SU-DHL-6 (cell line): ENCODE measurements at regions not wholly inside any gene's neighbourhood (a gene's known extent, or its start where the extent isn't known, plus 50 kb on each side); places are given as distances from the start of the nearest gene placed in this dataset.

Experiments used
- H2AFZ ChIP-seq: fragments of 200-600 bp; sonication (generic); 2 replicates; pipeline ENCODE4 v1.6.1; 2014; ENCODE audit warnings: low read depth, mild to moderate bottlenecking, moderate library complexity, mixed read lengths, antibody characterized with exemption, low read length; ENCODE audit not compliant: severe bottlenecking
- H3F3A ChIP-seq: fragments of 200-600 bp; shearing (Covaris generic); 2 replicates; pipeline ENCODE4 v1.6.0; 2016; ENCODE audit warnings: antibody characterized with exemption, mild to moderate bottlenecking; ENCODE audit not compliant: insufficient read depth
- H3K27ac ChIP-seq: fragments of 200-600 bp; sonication (generic); 2 replicates; pipeline ENCODE4 v1.5.1; 2016; ENCODE audit warnings: low read depth, mild to moderate bottlenecking, low read length, moderate library complexity, mixed read lengths
- H3K27me3 ChIP-seq: fragments of 200-600 bp; sonication (generic), shearing (Covaris generic); 2 replicates; pipeline ENCODE4 v1.6.0; 2014; ENCODE audit warnings: mild to moderate bottlenecking, low read length
- H3K36me3 ChIP-seq: fragments of 200-600 bp; sonication (generic); 2 replicates; pipeline ENCODE4 v1.6.1; 2014; ENCODE audit warnings: mild to moderate bottlenecking, low read length, mixed read lengths
- H3K4me2 ChIP-seq: fragments of 300-600, 200-600 bp; shearing (Covaris generic), sonication (generic); 2 replicates; pipeline ENCODE4 v1.6.0; 2014; ENCODE audit warnings: low read length, low read depth, mild to moderate bottlenecking; ENCODE audit not compliant: poor library complexity, severe bottlenecking
- H3K4me3 ChIP-seq: fragments of 200-600 bp; sonication (generic); 2 replicates; pipeline ENCODE4 v1.5.1; 2014; ENCODE audit warnings: antibody characterized with exemption, low read length, mild to moderate bottlenecking, mixed read lengths; ENCODE audit not compliant: insufficient read depth, poor library complexity, severe bottlenecking
- H3K79me2 ChIP-seq: fragments of 200-600 bp; sonication (generic); 2 replicates; pipeline ENCODE4 v1.6.1; 2014; ENCODE audit warnings: mild to moderate bottlenecking, low read length, moderate library complexity; ENCODE audit not compliant: insufficient read depth
- H3K9ac ChIP-seq: fragments of 200-600 bp; sonication (generic); 2 replicates; pipeline ENCODE4 v1.7.0; 2014; ENCODE audit warnings: mild to moderate bottlenecking, low read length
- H3K9me2 ChIP-seq: fragments of 200-600 bp; sonication (generic); replicated peaks from 2 replicates; pipeline ENCODE4 v1.6.1; 2014; ENCODE audit warnings: low read length; ENCODE audit not compliant: insufficient read depth
- H3K9me3 ChIP-seq: fragments of 200-600 bp; sonication (generic); 2 replicates; pipeline ENCODE4 v1.6.1; 2014; ENCODE audit warnings: low read length, mixed read lengths; ENCODE audit not compliant: insufficient read depth
- H4K20me1 ChIP-seq: fragments of 200-600 bp; sonication (generic); 2 replicates; pipeline ENCODE4 v1.6.1; 2014; ENCODE audit warnings: low read depth, mild to moderate bottlenecking, antibody characterized with exemption, low read length, moderate library complexity, mixed read lengths
- EZH2phosphoT487 ChIP-seq: fragments of 200-600 bp; sonication (generic), shearing (Covaris generic); conservative IDR thresholded peaks from 2 replicates; pipeline ENCODE4 v1.6.1; 2018; ENCODE audit warnings: mild to moderate bottlenecking, antibody characterized with exemption, low read length, moderate library complexity, mixed read lengths
- TF ChIP-seq, protein P1 (sequence below): fragments of 200-600 bp; sonication (generic); IDR thresholded peaks from one replicate; pipeline ENCODE4 v1.5.1; 2017; ENCODE audit warnings: antibody characterized with exemption, mild to moderate bottlenecking, low read length, moderate library complexity; ENCODE audit not compliant: insufficient read depth, poor library complexity, severe bottlenecking

DNA sequence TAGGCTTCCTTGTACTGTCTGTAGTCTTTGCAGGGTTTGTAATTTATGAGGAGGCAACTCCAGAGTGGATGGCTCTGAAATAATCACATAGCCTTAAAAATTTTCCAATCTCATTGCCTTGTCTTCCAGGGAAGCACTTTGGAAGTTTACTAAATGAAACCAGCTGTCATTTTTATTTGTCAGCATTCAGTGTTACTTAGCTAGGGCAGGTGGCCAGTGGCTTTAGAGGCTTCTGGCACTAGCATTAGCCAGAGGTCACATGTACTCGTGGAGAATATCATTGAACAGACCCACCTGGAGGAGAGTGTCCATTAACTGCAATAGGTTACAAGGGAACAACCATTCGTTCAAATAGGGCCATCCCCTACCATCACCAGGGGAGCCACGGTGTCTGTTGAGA lies 160.3 kb upstream of the SLC28A3 start:
- H3K9ac ChIP-seq, result no peak overlapping the region
- no peaks in the 10 kb centered on the region for H3K9me3 ChIP-seq
- H2AFZ ChIP-seq, result no peak overlapping the region
- H3K9me2 ChIP-seq, result no peaks in the 10 kb centered on the region
- no peak overlapping the region for H3K4me2 ChIP-seq
- H3F3A ChIP-seq, result no peaks in the 10 kb centered on the region
- H3K36me3 ChIP-seq, result no peaks in the 10 kb centered on the region
- H3K79me2 ChIP-seq, result no peaks in the 10 kb centered on the region
- TF ChIP-seq EZH2phosphoT487, result no peak
- TF ChIP-seq, protein P1, sequence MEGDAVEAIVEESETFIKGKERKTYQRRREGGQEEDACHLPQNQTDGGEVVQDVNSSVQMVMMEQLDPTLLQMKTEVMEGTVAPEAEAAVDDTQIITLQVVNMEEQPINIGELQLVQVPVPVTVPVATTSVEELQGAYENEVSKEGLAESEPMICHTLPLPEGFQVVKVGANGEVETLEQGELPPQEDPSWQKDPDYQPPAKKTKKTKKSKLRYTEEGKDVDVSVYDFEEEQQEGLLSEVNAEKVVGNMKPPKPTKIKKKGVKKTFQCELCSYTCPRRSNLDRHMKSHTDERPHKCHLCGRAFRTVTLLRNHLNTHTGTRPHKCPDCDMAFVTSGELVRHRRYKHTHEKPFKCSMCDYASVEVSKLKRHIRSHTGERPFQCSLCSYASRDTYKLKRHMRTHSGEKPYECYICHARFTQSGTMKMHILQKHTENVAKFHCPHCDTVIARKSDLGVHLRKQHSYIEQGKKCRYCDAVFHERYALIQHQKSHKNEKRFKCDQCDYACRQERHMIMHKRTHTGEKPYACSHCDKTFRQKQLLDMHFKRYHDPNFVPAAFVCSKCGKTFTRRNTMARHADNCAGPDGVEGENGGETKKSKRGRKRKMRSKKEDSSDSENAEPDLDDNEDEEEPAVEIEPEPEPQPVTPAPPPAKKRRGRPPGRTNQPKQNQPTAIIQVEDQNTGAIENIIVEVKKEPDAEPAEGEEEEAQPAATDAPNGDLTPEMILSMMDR, result no peak
- H3K27me3 ChIP-seq, result no peaks in the 10 kb centered on the region
- H3K27ac ChIP-seq, result no peak overlapping the region
- no peak overlapping the region for H3K4me3 ChIP-seq
- no peaks in the 10 kb centered on the region for H4K20me1 ChIP-seq

DNA sequence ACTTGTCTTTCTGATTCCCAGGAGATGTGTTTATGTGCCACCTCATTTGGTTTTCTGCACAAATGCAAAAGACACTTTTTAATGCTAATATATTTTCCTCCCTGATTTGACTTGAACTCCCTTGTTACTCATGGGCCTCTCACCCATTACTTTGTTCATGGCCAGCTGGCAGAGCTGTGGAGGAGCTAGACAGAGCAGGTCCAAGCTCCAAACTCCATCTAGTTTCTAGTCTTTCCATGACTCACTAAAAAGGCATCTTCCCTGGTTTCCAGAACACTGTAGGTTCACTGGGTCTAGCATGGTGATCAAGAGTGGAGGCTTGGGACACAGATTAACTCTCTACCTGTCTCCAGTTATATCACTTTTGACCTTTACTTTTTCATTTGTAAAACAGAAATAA lies 161.0 kb upstream of the SLC28A3 start:
- Histone ChIP-seq H3K27ac (no peak overlapping the region), H2AFZ (no peak overlapping the region), H3K9me2 (no peaks in the 10 kb centered on the region), H3K9ac (no peak overlapping the region), H3K79me2 (no peaks in the 10 kb centered on the region), H3K36me3 (no peaks in the 10 kb centered on the region), H4K20me1 (no peaks in the 10 kb centered on the region), H3K9me3 (no peaks in the 10 kb centered on the region), H3K4me3 (no peak overlapping the region), H3K4me2 (no peak overlapping the region), H3K27me3 (no peaks in the 10 kb centered on the region), H3F3A (no peaks in the 10 kb centered on the region)
- TF ChIP-seq, protein P1, result no peak
- no peak for TF ChIP-seq EZH2phosphoT487

DNA sequence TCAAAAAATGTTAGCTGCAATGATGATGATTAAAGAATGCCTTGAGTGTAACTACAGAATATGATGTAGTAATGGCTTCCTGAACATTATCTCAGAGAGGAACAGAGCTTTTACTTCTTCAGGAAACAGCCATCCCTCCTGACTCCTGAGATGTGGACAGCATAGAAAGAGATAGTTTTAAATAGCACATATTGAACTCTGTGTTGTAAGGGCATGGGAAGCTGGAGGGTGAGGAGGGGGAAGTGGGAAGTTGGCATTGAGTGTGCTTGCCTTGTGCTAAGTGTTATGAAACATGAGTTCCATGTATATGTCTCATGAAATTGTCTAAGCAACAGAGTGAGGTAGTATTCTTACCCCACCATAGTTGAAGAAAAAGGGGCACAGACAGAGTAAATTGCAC lies 161.5 kb upstream of the SLC28A3 start:
- H3K9me3 ChIP-seq, result no peaks in the 10 kb centered on the region
- no peaks in the 10 kb centered on the region for H3F3A ChIP-seq
- H3K4me3 ChIP-seq, result no peak overlapping the region
- H3K79me2 ChIP-seq, result no peaks in the 10 kb centered on the region
- H3K9ac ChIP-seq, result no peak overlapping the region
- no peaks in the 10 kb centered on the region for H3K9me2 ChIP-seq
- H3K27ac ChIP-seq, result no peak overlapping the region
- H3K27me3 ChIP-seq, result no peaks in the 10 kb centered on the region
- TF ChIP-seq, protein P1, result no peak
- H4K20me1 ChIP-seq, result no peaks in the 10 kb centered on the region
- no peak overlapping the region for H3K4me2 ChIP-seq
- no peaks in the 10 kb centered on the region for H3K36me3 ChIP-seq
- H2AFZ ChIP-seq, result no peak overlapping the region

DNA sequence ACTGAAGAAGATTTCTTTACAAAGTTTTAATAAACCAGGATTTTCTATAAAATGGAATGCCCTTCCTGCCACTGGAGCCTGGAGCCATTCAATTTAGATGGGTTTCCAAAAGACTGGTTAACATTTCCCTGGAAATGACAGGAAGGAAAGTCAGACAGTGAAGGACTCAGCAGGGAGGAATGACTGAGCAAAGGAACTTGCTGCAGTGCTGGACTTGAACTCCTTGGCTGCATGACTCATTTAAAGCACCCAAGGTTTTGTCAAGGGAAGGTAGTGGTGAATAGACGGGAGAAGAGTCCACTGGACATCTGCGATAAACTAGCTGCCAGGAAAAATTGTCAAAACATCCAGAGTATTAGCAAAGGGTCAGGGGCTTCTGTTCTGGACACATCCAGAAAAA lies 163.8 kb upstream of the SLC28A3 start:
- H3K4me3 ChIP-seq, result no peak overlapping the region
- H3K9me2 ChIP-seq, result no peaks in the 10 kb centered on the region
- H3K4me2 ChIP-seq, result no peak overlapping the region
- H3K27ac ChIP-seq, result no peak overlapping the region
- H3K79me2 ChIP-seq, result no peaks in the 10 kb centered on the region
- no peaks in the 10 kb centered on the region for H3F3A ChIP-seq
- no peak overlapping the region for H3K9ac ChIP-seq
- TF ChIP-seq, protein P1, result no peak
- TF ChIP-seq EZH2phosphoT487, result no peak
- H3K9me3 ChIP-seq, result no peaks in the 10 kb centered on the region
- no peaks in the 10 kb centered on the region for H4K20me1 ChIP-seq
- no peaks in the 10 kb centered on the region for H3K36me3 ChIP-seq
- no peaks in the 10 kb centered on the region for H3K27me3 ChIP-seq
- H2AFZ ChIP-seq, result no peak overlapping the region
